NCI-H128 (cell line): ENCODE measurements at regions not wholly inside any gene's neighbourhood (a gene's known extent, or its start where the extent isn't known, plus 50 kb on each side); places are given as distances from the start of the nearest gene placed in this dataset.
"Not testable (repeated sequence)": the region's sequence is repeated elsewhere in the genome, so short reads cannot be mapped to it uniquely, and the experiment has no call there.

Experiments used
- DNase-seq: peaks from one replicate; lab custom pipeline; 2025; ENCODE audit not compliant: unreplicated experiment; lab: John Stamatoyannopoulos, UW

DNA sequence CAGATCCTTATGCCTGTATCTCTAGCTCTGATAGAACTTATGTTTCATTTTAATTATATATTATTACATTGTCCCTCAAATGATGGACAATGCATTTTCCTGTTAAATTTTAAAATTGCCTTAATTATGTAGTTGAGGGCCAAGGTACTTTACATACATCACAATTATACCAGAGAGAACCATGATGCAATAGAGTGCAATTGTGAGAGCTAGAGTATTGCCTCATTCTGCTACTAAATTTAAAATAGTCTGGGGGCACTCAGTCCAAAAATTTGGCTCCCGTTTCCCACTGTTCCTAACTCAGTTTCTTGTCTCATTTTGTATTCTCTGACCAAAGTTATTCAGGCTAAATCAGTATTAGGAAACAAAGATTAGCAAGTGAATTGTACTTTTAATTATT, 378.5 kb upstream of the ZFP42 start:
- DNase-seq, result no peak

DNA sequence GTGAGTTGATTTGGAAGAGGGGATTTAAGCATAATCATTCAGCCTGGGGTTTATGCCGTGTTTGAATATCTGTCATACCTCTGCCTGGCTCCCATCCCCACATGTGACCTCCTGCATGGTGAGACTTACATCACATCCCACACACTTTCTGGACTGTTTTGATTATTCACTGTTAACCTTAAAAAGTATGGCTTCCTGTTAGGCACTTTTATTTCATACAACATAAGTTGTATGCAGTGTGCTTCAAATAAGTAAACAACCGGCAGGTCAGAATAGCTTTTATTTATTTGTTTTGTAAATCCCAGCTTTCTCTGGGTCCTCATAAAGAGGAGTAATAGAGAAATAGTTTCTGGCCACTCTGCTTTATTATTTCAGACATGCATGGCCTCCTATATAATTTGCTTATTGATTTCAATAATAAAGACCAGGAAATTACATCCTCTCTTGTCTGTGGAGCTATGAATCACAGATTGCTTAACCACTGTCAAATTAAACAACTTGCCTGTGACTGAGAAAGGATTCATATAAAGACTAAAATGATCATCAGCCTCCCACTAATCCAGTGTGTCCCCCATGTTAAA, 376.8 kb upstream of the ZFP42 start:
- DNase-seq, result no peak

DNA sequence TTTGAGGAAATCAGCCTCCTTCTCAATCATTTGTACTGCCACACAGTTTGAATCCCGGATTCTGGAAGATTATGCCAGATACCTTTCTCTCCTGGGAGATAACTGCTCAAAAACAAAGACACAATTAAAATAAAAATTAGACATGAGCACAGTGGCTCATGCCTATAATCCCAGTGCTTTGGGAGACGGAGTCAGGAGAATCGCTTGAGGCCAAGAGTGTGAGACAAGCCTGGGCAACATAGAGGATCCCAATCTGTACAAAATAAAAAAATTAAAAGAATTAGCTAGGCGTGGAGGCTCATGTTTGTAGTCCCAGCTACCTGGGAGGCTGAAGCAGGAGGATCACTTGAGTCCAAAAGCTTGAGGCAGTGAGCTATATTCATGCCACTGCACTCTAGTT, 376.3 kb upstream of the ZFP42 start:
- no peak for DNase-seq

DNA sequence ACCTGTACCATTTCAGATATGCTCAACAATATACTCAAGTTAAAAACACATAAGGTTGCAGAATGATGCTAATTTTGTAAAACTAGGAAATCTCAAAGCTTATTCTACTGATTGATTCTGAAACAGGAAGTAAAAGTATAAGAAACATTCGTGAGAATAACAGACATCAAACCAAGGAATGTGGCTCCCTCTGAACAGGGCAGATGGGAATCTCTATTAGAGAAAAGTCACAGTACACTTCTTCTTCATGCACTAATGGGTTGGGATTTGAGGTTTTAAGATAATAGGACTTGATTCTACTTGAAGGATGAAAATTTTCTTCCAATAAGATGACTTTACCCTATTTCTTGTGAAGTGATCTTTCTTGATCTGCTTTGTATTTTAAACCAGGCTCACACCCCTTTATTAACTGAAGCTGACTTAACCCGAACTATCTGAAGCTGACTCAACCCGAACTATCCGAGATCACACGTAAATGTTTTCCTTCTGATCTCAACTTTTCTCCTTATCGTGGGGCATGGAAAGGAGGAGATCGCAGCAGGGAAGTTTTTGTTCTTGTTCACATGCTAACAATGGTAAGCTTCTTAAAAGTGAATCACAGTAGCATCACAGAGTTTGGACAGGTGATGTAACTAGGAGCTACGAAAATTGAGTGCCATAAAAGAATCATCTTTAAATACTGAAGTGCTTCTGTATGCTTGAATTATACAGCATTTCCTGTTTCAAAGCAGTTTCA, 363.1 kb upstream of the ZFP42 start:
- DNase-seq, result no peak

DNA sequence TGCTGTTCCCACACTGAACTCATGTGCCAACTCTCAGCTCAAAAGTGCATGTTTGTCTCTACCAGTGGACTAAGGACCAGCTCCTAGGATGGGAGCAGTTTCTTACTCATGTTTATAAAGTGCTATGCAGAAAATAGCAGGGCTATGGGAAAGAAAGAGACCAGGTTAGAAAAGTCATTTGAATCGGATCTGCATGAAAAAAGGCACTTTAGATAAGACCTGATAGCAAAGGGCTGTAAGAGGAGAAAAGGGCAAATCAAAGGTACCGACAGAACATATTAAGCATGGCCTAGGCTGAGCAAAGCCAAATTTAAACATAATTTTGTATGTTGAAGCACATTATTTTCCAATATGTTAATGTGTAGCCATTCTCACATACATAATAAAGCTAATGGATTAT, 362.3 kb upstream of the ZFP42 start:
- no peak for DNase-seq

DNA sequence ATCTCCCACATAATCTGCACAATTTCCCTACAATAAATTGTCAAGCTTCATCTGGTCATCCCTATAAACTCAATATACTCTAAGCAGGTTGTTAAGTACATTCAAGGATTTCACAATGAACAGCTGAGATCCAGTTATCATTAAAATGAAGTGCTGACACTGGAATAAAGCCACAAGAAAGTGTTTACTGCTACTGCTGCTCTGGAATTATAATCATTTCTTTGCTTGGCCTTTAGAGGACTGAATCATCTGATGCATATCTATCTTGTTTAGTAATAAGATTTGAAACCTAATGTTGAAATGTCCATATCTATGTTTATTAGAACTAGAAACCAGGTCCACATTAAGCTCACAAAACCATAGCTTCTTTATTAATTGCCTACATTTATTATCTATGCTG, 338.6 kb upstream of the ZFP42 start:
- DNase-seq, result no peak

DNA sequence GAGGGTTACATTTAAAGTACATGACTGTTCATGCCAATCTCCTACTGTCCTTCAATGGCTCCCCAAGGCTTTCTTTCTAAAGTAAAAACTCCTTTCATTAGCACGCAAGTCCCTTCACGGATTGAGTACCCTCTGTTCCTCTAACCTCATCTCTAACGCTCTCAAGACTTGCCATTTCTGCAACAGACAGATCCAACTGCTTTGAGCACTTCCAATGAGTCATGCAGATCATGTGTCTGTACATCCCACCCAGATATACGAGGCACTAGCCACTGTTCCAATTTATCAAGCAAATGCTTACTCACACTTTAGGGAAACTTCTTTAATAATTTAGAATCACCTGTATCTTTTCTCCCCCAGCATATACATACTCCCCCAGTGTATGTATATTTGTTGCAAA, 332.5 kb upstream of the ZFP42 start:
- DNase-seq, result no peak

DNA sequence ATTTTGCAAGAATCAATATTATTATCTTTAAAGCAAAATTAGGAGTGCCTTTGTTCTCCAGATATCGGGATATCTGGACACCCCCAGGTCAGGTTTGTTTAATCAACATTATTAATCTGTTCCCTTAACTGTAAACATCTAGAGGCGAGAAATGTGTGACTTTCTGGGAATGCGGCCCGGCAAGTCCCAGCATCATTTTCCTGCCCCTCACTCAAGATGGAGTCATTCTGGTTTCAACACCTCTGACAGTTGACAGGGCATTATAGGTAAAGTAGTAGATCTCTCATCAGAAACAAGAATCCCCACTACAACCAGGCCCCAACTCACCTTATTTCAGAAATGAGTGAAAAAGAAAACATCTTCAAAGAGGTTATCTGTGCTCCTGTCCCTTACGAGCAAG, 331.6 kb upstream of the ZFP42 start:
- DNase-seq, result no peak

DNA sequence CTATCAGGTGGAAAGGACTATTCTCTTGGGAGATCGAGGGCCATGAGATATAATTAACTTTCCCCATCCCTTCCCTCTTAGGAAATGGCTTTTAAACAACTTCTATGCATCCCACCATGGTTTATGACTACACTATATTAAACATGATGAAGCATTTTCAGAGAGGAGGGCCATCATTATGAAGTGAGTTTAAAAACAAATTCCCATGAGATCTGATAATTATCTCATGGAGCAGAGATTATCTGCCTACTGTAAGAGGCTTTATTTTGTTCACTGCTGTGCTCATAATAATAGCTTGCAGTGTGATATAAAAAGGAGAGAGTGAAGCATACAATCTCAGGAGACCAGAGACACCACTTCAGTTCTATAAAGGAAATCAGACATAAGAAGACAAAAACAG, 330.5 kb upstream of the ZFP42 start:
- DNase-seq, result no peak

DNA sequence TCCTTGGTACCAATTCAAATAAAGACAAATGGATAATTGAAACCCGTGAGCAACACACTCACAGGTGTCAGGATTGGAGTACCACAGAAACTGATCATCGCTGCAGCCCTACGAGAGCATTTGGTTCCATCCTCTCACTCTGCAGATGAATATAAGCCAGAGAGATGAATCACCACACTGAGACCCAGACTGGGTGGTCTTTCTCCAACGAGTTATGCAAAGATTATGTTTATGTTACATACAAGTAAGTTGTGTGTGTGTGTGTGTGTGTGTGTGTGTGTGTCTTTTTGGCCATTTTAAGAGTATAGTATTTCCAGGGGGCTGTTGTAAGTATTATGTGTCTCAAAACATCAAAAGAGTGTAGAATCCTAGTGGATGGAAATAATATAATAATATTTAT, 329.5 kb upstream of the ZFP42 start:
- no peak for DNase-seq

DNA sequence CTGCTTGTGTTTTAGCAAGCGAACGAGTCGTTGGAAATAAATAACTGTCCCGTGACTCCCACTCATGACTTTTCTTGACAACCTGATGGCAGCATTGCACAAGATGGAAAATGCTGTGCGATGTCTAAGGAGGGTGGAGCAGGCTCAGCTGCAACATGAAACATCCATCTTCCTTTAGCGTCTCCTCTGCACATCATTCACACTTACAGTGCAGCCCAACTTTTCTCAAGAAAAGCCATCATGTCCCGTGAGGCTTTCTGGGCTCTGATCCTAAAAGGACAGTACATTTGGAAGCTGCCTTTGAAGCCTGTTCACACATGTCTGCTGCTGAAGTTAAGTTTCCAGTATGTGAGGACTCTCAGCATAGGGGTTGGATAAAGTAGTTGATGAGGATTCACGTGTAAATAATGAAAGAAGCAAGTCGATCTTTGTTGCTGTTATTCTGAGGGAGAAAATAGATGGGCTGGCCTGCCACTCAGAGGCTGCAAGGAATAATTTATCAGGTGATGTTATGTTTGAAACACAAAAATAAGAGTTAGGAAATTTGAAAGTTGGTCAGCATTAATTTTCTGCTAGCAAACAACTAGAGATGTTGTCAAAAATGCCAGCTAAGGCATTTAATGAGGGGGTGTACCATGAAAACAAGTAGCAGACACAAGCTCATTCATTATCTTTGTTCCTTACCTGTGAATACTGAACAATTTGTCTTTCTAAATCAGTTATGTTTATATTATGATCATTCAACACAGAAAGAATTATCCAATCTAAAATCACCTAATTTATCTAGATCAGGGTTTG, 328.7 kb upstream of the ZFP42 start:
- DNase-seq, result no peak

DNA sequence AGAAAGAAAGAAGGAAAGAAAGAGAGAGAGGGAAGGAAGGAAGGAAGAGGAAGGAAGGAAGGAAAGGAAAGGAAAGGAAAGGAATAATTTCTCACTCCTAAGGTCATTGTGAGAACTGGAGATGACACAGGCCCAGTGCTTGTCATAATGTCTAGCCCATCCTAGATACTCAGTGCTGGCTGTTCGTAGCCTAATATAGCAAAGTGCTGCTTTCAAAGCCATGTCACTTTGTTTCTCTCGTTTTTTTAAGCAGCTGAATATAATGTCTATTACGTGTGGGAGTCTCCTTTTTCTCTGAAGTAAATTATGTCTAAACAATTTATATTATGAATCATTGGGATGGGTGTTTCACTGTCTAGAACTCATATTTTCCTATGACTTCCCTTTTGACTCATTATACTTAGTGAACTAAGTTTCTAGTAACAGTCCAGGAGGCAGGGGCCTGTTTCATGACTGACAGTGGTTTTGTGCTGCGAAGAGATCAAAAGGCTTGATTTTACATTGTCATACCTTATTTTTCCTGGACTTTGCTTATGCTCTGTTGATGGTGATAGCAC, 327.0 kb upstream of the ZFP42 start:
- no peak for DNase-seq

DNA sequence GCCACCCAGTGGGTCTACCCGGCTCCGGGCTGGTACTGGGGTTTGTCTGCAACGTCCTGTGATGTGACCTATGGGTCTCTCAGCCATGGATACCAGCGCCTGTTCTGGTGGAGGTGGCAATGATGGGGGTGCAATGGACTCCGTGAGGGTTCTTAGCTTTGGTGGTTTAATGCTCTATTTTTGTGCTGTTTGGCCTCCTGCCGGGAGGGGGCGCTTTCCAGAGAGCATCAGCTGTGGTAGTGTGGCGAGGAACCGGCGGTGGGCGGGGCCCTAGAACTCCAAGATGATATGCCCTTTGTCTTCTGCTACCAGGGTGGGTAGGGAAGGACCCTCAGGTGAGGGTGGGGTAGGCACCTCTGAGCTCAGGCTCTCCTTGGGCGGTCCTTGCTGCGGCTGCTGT, 324.1 kb upstream of the ZFP42 start:
- not testable (repeated sequence) for DNase-seq

DNA sequence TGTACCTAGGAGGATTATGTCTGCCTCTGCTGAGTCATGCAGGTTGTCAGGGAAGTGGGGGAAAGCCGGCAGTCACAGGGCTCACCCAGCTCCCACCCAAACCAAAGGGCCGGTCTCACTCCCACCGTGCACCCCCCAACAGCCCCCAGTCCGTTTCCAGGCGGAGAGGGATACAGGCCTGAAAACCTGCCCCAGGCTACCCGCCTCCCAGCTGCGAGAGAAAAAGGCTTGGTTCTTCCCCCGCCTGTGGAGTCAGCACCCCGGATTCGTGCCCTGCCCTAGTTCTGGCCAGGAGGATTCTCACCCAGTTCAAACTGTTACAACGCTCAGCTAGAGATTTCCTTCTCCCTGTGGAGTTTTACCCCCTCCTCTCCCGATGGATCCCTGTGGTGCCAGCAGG, 323.6 kb upstream of the ZFP42 start:
- DNase-seq, result not testable (repeated sequence)

DNA sequence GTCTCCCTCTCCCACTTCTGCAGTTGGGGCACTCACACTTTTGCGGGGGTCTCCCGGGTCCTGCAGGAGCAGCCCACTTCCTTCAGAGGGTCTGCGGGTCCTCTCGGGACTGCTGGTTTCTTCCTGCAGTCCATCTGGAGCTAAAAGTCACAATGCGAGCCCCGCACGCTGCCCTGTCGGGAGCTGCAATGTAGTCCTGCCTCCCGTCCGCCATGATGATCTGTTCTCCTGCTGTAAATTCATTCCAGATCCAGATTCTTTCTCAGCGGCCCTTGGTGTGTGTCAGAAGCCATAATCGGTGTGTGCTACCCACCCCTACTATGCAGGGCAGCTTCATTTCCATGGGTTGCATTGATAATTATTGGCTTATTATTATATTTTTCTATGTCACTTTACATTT, 323.0 kb upstream of the ZFP42 start:
- DNase-seq, result not testable (repeated sequence)

DNA sequence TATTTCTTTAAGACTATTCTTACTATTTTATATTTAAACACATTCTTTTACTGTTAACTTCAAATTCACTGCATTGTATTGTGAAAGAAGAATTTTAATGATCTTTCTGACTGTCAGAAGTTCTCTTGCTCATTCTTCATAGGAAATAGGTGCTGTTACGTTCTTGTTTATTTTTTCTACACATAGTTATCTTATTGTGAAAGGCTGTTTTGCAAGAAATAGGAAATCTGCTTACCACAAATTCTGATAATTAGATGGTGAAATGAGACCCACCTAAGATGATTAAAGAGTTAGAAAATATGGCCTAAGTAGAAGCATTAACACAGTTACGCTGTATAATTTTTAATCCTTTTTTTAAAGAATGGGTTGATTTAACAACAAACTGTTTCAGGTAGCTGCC, 316.1 kb upstream of the ZFP42 start:
- DNase-seq, result no peak

DNA sequence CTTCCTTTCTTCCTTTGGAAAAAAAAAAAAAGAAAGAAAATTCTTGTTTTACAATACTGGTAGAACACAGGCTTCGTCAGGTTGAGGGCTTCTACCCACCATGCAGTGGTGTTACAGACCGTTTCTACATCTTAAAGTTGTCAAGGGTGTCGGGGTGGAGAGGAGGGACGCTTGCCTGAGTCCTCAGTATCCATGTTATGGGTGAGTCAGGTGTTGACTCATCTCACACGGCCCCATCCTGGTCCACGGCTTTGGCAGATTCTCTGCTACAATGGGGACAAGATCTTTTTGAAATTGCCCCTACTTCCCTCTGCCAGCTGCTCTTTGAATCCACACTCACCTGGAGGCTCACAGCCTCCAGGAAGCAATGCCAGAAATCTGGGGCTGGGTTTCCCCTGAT, 310.3 kb upstream of the ZFP42 start:
- no peak for DNase-seq

DNA sequence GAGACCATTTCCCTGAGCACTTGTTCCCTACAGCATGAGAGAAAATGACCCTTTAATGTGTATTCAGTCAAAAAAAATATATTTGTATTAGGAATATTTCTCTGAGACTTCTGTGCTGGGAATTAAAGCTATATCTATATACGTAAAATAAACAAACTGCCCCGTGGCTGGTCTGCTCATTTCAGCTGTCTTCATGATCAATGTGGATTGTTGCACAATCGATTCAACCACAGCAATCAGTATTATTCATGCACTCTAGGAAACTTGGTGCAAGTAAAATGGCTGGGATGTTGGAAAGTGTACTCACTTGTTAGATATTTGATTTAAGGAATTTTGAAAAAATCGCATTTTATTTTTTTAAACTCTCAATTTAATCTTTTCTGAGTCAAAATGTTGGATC, 307.9 kb upstream of the ZFP42 start:
- DNase-seq, result no peak

DNA sequence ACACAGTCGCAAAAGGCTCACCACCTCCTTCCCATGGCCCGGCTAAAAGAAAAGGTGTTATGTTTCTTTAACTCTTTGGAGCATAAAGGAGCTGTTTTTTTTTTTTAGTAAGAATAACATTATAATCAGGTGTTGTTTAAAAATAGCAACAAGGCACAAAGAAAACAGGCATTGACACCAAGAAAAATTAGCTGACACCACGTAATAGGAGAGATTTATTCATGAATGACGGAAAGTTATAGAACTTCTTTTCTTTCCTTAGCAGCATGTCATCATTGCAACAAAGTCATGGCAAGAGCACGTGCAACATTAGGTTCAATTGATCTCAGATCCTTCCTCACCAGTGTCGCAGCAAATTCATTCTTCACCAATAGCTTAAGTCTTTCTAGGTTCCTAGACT, 302.9 kb upstream of the ZFP42 start:
- DNase-seq, result no peak

DNA sequence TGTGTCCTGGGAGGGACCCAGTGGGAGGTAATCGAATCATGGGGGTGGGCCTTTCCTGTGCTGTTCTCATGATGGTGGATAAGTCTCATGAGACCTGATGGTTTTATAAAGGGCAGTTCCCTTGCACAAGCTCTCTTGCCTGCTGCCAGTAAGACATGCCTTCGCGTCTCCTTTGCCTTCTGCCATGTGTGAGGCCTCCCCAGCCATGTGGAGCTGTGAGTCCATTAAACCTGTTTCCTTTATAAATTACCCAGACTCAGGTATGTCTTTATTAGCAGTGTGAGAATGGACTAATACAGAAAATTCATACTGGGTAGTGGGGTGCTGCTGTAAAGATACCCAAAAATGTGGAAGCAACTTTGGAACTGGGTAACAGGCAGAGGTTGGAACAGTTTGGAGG, 300.0 kb upstream of the ZFP42 start:
- not testable (repeated sequence) for DNase-seq

DNA sequence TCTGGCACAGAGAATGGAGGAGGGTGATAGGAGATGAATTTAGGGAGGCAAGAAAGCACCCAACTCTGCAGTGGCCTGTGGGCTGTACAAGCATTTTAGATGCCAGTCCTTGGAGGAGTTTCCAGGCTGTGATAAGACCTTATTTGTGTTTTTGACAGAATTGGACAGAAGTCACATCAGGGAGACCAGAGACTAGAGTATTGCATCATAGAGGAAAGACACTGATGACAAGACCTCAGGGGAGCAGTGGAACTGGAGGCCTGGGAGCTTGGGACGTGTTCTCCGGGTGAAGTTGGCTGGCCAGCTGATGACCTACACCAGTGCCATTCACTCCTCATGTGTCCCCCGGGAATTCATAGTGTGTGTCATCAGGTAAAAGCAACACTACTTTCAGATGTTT, 284.0 kb upstream of the ZFP42 start:
- no peak for DNase-seq

DNA sequence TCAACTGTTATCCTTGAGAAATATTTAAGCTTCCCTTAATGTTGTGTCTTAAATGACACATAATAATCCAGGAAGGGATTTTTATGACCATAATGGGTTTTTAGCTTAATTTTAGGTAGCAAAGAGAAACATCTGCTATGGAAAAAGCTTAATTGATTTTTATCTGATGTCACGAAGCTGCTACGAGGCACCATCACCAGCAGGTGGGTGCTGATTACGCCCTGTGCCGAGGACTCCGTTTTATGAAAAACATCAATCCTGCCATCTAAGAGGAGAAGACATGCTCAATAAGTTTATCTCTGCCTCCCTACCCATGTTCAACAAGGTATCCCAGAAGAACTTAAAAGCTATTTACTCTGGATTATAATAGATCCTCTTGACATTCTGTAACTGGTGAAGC, 280.6 kb upstream of the ZFP42 start:
- no peak for DNase-seq
